Stimulated activated CD4-positive, alpha-beta T cell treated with anti-CD3 and anti-CD28 coated beads, Interleukin-2, amount 100 ng/mL, for 48 hours (primary cell): ENCODE measurements at regions not wholly inside any gene's neighbourhood (a gene's known extent, or its start where the extent isn't known, plus 50 kb on each side); places are given as distances from the start of the nearest gene placed in this dataset.

ENCODE experiments used
- DNase-seq, 2 donors: peaks; one replicate each; pipeline ENCODE4 v3.0.0-alpha.2; 2020

DNA sequence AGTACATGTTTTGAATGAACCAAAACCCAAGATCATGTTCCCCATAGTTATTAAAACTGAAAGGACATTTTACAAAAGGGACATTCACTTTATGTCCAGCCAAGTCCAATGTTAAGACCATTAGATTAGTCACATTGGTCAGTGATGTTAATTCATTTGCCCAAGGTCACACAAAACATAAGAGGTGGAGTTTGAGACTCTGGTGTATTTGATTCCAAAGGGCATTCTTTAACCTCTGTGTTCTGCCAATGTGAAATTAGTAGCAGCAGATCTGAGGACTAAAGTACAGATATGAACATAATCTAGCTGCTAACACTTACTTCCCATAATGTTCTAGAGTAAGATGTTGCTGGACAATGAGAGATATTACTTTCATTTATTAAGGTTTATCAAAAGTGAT is 425.6 kb downstream of the TUSC7 start:
- DNase-seq, result no peak

DNA sequence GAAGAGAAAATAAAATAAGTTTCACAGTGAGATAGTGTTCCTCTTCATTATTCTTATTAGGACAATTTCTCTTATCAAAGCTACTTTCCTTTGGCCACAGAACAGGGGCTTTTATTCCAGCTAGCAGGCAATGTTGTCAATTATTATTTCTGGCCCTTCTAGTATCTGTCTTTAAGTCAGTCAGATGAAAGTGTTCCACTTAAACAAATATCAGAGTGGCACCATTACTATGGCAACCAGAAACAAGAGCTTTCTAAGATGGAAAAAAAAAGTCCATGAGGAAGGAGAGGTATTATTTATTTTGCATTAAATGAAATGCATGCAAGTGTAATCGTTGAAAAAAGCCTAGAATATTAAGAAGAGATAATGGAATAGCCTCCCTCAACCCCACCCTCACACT is 426.4 kb downstream of the TUSC7 start:
- no peak for DNase-seq

DNA sequence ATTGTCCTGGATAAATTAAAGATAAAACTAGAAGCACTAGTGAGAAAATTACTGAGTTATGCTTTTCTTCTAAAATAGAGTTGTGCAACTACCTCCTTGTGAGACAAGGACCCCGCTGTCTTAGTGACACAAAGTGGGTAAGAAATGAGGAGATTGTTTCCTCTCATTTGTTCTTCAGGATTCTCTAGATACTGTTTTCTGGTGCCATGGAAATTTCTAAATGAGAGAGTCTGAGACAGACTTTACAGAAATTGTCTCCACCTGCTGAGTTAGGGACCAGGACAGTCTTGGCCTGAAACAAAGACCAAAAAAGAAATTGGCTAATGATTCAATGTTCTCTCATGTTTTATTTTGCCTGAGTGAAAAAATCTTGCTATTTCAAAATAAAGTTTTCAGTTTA is 427.5 kb downstream of the TUSC7 start:
- DNase-seq, result no peak

DNA sequence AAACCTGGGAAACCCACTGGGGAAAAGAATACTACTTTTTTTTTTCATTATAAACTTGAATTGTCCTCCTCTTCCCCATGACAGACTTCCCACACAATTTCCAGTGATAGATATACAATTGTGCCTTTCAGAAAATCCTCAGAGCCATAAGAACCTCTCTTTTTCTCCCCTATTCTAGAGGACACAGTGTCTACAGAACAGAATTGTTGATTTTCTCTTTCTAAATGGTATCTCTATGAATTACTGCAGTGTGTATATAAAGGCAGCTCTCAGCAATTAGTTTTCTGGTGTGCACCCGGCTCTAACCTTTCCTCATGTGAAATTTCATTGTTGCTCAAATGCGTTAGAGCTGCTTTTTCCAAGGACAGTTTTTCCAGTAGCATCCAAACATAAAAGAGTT is 430.1 kb downstream of the TUSC7 start:
- DNase-seq, result no peak

DNA sequence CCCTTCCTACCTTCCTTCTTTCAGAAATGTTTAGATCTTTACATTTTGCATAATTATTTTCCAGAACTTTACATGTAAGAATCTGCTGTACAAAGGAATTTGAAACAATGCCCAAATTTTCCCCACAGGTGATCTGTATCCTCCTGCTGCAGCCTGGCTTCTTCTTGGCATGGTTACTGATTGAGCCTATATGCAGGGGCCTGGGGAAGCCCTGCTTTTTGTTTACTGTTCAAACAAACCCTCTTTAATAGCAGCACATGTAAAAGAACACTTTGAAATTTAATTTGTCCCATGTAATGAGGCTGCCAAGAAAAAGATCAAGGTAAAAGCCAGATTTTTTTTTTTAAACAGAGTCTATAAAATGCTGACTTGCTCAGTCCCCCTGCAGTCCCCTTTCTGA is 432.2 kb downstream of the TUSC7 start:
- no peak for DNase-seq

DNA sequence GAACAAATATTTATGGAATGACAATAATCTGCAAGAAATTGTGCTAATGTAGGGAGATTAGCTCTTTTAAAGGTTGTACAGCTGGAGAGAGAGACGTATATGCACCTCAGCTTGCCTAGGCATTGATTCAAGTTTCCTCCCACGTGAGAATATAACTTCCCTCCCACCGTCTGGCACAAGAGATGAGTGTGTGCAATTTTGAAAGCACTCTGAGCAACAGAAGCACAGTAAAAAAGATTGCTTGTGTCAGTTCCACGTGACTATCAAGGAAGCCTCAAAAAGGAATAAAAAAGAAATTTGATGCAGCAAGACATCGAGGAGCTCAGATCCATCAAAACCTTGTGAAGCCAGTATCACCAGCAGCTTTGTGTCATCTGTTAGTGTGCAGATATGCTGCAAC is 435.3 kb downstream of the TUSC7 start:
- DNase-seq, result no peak

DNA sequence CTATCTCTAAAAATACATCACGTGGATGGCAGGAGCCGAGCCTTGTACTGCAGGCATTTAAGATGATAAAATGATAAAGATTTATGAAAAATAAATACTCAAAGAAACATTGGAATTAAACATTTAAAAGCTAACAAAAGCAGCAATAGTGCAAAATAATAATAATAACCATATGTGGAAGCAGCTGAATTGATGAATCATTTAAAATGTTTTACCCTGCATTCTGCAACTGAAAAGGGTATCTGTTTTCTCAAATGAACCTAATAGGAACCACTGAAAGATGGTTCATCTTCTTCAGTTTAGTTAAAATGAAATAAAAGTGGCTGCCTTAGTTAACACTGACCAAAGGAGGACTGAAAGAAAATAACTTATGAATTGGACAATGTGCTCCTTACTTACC is 436.1 kb downstream of the TUSC7 start:
- DNase-seq, result no peak

DNA sequence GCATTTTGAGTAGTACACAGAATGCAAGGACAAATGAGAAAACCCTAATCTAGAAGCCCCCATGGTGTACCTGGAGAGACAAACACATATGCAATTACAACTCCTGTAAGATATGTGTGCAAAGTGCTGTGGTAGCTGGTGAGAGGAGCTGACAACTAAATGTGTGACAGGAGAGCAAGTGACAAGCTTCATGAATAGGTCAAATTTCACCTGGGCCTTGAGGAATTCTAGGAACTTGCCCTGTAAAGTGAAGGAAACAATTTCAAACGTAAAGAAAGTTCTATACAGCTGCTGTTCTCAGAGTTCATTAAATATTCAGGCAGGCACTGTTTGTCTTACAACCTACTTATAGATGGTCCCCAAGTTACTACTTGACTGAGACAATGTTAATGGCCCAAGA is 437.0 kb downstream of the TUSC7 start:
- DNase-seq, result no peak

DNA sequence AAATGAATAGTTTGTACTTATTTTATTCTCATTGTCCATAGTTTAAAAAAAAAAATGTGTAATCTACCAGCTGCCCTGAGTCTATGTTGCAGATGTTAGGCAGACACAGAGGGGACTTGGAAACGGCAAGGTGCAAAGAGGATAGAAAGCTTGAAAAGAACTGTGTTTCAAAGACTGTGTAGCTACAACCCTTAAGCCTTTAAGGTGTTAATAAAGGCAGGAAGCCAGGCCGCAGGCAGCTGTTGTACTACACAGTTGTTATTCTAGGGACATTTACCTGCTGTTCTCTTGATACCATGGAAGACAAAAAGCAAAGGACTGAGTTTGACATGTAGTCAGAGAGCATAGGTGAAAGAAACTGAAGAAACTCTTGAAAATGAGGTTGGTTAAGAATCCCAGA is 440.0 kb downstream of the TUSC7 start:
- DNase-seq, result no peak

DNA sequence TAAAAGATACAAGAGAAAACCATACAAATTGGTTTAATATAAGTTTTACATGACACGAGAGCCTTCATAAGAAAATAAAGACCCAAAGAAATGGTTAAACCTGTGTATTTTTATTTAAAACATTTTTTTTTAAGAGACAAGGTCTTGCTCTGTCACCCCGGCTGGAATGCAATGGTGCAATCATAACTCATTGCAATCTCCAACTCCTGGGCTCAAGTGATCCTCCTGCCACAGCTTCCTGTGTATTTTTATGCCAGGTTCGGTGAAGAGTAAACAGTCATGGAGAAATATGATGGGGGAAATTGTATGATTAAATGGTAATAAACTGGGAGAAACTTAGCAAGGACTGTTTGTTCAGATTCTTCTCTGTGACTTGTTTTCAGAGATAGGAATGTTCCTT is 441.0 kb downstream of the TUSC7 start:
- no peak for DNase-seq

DNA sequence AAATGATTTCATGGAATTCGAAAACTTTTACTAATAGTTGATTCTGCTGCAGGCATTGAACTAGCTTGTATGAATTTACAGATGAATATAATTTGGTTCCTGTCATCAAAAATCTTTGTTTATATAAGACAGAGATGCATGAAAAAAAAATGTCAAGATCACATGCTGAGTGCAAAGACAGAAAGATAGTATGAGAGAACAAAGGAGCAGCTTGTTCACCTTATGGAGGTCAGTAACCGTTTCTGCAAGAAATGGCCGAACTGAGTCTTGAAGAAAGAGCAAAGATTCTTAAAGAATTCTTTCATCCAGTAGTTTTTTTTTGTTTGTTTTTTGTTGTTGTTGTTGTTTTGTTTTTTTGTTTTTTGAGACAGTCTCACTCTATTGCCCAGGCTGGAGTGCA is 450.6 kb downstream of the TUSC7 start:
- DNase-seq, result no peak

DNA sequence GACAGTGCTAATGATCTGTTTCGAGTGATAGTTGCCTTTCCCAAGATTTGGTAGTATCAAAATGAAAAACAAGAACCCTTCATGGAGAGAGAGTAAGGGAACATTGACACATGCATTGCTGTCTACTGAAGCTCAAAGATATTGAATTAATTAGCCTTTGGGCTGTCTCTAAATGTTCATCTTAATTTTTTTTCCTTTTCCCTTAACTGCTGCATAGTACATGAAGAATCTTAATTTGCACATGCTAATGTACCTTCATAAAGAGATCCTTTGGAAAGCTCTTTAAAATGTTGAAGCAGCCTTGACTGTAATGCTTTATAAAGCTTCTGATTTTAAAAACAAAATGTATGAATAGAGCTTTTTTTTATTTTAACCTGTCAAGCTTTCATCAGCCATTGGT is 452.2 kb downstream of the TUSC7 start:
- no peak for DNase-seq

DNA sequence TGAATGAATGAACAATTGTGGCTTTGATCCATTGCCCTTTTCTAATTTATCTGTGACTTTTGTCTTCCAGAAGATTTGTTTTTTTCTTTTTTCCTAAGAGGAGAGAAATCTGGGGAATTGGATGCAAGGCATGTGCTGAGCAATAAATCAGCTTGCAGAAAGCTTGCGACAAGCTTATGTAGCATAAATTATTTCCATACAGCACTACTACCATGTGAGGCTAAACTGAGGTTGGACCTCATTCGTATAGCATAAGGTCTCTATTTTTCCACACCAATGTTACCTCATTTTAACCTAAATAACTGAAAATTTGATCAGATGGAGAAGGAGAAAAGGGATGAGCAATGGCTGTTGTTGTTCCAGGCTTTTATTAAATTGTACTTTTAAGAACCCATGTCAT is 455.6 kb downstream of the TUSC7 start:
- DNase-seq, result no peak

DNA sequence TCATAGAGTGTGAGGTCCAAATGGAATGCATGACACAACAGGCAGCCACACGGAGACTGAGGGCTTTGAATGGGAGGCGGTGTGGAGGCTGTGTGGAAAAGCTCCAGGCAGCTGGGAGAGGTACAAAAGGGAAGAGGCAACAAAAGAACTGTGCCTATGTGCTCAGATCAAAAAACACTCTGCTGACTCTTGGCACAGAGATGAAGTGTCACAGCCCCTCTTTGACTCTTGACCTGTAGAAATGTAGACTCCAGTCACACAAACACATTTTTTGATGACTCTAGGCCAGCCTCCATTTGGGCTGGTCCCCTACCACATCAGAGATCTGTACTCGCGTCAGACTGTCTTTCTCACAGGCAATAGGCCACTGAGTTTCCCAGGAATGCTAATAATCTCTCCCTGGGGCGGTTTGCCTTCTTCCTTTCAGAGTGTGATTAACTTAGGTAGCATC is 456.0 kb downstream of the TUSC7 start:
- DNase-seq, result no peak

DNA sequence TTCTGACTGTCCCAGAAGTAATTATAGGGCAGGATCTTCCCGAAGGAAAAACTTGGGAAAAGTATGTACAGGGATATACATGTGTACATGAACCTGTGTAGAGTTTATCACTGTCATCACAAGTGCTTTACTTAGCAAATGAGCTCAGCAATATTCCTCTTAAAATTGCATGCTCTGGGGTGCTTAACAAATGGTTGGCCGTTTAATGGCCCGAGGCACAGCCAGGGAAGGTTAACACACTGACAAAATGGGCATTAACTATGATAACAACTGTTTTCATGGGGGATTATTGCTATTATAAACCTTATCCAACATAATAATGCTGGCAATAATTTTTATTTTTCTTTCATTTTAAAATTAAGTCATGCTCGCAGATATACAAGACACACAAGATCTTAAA is 459.3 kb downstream of the TUSC7 start:
- no peak for DNase-seq

DNA sequence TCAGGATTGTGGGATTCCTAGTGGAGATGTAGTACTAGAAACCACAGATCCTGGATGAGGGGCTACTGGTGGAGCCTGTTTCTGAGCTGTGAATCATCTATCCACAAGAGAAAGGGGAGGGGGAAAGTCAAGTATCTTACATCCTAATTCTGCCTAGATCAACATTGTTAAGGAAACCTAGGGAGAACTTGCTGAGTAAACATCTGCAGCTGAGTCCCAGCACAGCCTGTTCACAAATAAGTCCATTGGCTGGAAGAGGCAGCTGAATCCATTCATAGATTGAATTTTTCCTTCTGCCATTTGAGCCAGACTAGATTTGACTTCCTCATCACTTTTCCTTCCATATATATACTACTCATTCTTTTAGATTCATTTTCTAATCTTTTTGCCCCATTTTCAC is 460.5 kb downstream of the TUSC7 start:
- no peak for DNase-seq

DNA sequence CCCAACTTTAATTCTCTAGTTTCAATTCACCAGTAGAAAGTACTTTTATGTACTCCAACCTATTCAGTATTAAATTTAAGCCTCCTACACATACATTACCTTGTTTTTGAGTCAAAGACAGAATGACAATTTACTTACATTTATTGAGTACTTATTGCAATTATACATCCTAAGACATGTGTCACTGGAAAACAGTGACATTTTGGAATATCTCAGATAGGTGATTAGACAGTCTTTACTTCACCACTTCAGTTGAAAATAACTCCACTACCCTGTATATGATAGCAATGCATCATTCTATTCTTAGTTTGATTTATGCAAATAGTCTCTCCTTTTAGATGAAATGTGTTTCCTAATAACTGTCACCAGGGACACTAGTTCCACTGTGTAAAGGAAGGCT is 461.5 kb downstream of the TUSC7 start:
- DNase-seq, result no peak

DNA sequence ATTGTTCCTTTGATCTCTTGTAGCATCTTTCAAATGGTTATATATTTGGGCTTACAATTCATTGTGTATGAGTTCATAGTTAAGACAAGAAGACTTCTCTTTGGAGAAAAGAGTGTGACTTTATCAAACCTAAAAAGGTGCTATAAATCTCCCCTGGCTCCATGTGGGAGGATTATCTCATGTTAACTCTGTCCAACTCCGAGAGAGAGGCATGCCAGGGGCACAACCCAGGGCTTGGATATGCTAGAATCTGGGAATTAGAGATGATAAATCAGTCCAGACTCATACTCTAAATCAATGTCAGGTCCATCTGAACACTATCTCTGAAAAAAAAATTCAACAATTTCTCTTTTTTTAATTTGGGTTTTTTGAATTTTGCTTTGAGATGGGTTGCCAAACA is 462.8 kb downstream of the TUSC7 start:
- DNase-seq, result no peak

DNA sequence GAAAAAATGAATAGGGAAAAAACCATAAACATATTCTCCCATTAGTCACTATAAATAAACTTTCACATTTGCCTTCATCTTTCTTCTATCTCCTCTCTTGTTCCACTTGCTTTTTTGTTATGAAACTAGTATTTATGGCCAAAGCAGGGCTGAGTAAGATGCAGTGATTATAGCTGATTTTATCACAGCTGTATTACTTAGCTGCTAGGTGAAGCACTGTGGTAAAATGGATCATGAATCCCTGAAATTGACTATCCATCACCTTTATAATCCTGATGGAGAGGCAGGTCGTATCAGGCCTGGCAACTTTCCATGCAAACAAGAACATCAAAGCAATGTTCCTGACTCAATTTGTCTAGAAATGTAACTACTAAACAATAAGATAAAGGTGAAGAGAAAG is 471.6 kb downstream of the TUSC7 start:
- DNase-seq, result no peak

DNA sequence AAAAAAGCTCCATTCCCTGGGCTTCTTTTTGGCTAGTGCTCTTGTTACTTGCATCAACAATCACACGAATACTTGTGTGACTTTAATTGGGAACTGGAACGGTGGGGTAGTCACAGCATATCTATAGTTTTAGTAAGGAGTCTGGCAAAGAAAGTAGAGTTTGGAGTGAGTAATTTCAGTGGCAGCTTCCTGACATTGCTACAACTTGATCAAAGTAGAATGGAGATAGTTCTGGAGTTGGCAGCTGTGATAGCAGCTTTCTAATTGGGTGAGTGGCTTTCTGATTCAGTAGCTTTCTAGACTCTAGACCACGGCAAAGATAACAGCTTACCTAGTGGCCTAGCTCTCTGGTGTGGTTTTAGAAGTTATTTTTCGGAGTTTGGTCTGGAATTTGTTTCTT is 475.0 kb downstream of the TUSC7 start:
- DNase-seq, result no peak

DNA sequence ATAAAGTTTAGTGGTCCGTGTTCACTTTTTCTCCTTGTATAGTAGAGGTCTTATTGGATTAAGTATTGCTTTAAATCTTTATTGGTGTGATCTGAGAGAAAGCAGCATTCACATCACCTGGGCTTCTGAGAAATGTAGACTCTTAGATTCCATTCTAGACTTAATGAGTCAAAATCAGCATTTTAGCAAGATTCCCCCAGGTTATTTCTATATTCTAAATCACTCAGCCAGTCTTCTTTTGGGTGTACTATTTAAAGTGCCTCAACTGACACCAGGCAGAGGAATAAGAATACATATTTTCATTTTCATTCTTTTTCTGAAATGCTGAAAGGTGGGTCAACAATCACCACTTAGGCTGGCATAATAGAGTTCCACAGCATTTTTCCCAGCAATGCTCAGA is 481.7 kb downstream of the TUSC7 start:
- no peak for DNase-seq

DNA sequence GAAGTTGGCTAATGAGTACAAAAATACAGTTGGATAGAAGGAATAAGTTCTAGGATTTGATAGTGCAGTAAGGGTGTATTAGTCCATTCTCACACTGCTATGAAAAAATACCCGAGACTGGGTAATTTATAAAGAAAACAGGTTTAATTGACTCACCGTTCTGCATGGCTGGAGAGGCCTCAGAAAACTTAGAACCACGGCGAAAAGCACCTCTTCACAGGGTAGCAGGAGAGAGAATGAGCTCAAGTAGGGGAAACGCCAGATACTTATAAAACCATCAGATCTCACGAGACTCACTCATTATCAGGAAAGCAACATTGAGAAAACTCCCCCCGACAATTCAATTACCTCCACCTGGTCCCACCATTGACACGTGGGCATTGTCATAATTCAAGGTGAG is 483.3 kb downstream of the TUSC7 start:
- DNase-seq, result no peak

DNA sequence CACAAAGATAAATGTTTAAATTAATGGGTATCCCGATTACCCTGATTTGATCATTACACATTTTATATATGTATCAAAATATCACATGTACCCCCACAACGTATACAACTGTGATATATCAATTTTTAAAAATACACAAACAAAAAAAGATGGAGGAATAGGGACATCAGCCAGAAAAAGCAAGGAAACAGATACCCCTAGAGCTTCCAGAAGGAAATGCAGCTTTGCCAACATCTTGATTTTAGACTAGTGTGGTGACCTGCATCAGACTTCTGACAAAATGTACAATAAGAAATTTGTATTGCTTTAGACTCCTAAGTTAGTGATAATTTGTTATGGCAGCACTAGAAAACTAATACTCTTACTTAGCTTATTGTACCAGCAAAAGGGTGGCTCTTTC is 483.8 kb downstream of the TUSC7 start:
- DNase-seq, result no peak

DNA sequence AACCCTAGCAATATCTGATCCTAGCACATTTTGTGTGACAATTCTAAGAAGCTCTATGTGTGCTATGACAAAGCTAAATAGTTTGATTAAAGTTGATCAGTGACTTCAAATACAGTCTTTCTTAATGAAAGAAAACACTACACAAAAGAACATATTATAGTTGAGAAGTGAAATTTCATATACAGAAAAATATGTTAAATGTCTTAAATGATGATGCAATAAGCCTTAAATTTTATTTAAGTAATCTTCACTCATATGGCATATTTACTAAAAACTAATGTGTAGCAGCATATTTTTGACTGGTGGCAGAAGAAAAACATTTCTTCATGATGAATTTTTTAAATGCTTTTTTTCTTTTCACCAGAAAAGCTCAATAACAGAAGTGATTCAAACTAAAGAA is 485.5 kb downstream of the TUSC7 start:
- no peak for DNase-seq

DNA sequence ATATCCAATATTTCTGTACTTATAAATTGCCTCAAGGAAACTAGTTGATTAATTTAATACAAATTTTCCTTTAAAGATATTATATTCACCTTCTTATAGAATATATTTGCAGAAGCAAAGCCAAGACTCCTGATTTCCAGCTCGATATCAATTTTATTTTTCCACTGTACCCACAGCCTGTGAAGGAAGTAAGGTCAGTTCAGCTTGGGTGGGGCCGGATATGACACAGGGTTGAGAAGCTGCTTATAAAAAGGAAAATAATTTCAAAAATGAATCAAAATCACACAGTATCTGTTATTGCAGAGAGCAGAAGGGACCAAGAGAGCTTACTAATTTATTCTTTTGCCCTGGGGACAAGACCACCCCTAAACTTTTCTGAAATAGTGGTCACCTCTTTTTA is 491.4 kb downstream of the TUSC7 start:
- DNase-seq, result no peak
